CD14-positive monocyte (primary cell): ENCODE measurements at regions not wholly inside any gene's neighbourhood (a gene's known extent, or its start where the extent isn't known, plus 50 kb on each side); places are given as distances from the start of the nearest gene placed in this dataset.

Experiments used
- DNase-seq, 3 donors: peaks; one replicate each; pipeline ENCODE4 v3.0.0-alpha.2; 2011 to 2022
- H2AFZ ChIP-seq: 2 replicates; pipeline ENCODE4 v1.6.0; 2012; ENCODE audit warnings: mild to moderate bottlenecking, low read depth, low read length, inconsistent platforms; ENCODE audit not compliant: insufficient read depth, poor library complexity, severe bottlenecking
- H3K27ac ChIP-seq, 2 donors: 1 replicate in 1 of 2; 2 replicates in 1 of 2; pipeline ENCODE4 v1.5.1; 2012 to 2013; ENCODE audit warnings: low read length in 2 of 2, control low read depth in 1 of 2, inconsistent platforms in 1 of 2, low read depth in 1 of 2, mild to moderate bottlenecking in 1 of 2
- H3K27me3 ChIP-seq, 2 donors: one replicate each; pipeline versions ENCODE4 v1.6.0 to v1.6.1; 2011 to 2013; ENCODE audit warnings: low read length in 2 of 2; ENCODE audit not compliant: control insufficient read depth in 2 of 2, insufficient read depth in 2 of 2
- H3K36me3 ChIP-seq, 2 donors: replicated peaks in 1 of 2; 1 replicate in 1 of 2; 2 replicates in 1 of 2; pipeline versions ENCODE4 v1.5.1 to v1.6.1; 2012 to 2013; ENCODE audit warnings: low read length in 2 of 2, control low read depth in 1 of 2, inconsistent platforms in 1 of 2, mild to moderate bottlenecking in 1 of 2; ENCODE audit not compliant: insufficient read depth in 2 of 2, control insufficient read depth in 1 of 2
- H3K4me1 ChIP-seq, 2 donors: 1 replicate in 1 of 2; 2 replicates in 1 of 2; pipeline versions ENCODE4 v1.5.1 to v1.6.1; 2012 to 2013; ENCODE audit warnings: low read length in 2 of 2, control low read depth in 1 of 2, inconsistent platforms in 1 of 2, mild to moderate bottlenecking in 1 of 2, moderate library complexity in 1 of 2; ENCODE audit not compliant: insufficient read depth in 2 of 2, control insufficient read depth in 1 of 2
- H3K4me2 ChIP-seq: replicated peaks from 2 replicates; pipeline ENCODE3; 2012; ENCODE audit warnings: low read length, moderate library complexity, mild to moderate bottlenecking; ENCODE audit not compliant: poor library complexity, severe bottlenecking; ENCODE audit errors: extremely low read depth
- H3K4me3 ChIP-seq, 3 experiments: fragments of 200-600 bp in 1 of 3; sonication (generic) in 1 of 3; replicated peaks in 1 of 3; 1 replicate in 2 of 3; 2 replicates in 1 of 3; pipeline ENCODE4 v1.5.1; 2011 to 2013; ENCODE audit warnings: low read length in 3 of 3, mild to moderate bottlenecking in 3 of 3, control low read depth in 2 of 3, low read depth in 2 of 3, inconsistent platforms in 1 of 3, moderate library complexity in 1 of 3
- H3K79me2 ChIP-seq: 2 replicates; pipeline ENCODE4 v1.6.0; 2012; ENCODE audit warnings: mild to moderate bottlenecking, control low read depth, inconsistent platforms, low read length, moderate library complexity; ENCODE audit not compliant: insufficient read depth
- H3K9ac ChIP-seq: 2 replicates; pipeline ENCODE4 v1.6.0; 2017; ENCODE audit warnings: low read length, mild to moderate bottlenecking; ENCODE audit not compliant: insufficient read depth, poor library complexity, severe bottlenecking
- H3K9me3 ChIP-seq, 2 donors: replicated peaks in 1 of 2; 1 replicate in 1 of 2; 2 replicates in 1 of 2; pipeline versions ENCODE4 v1.5.1 to v1.6.1; 2012 to 2013; ENCODE audit warnings: low read length in 2 of 2, control low read depth in 1 of 2; ENCODE audit not compliant: control insufficient read depth in 1 of 2, insufficient read depth in 1 of 2
- H4K20me1 ChIP-seq: 2 replicates; pipeline ENCODE4 v1.6.0; 2012; ENCODE audit warnings: mild to moderate bottlenecking, low read length, control low read depth, moderate library complexity; ENCODE audit not compliant: insufficient read depth
- H3K27ac Mint-ChIP-seq, 7 donors: one replicate each; pipeline ENCODE4 v1.8.0; 2020; ENCODE audit warnings: mild to moderate bottlenecking in 7 of 7, mixed read lengths in 7 of 7, moderate library complexity in 6 of 7, inconsistent platforms in 2 of 7
- H3K27me3 Mint-ChIP-seq, 3 donors: one replicate each; pipeline ENCODE4 v1.8.0; 2021 to 2022; ENCODE audit warnings: low read depth in 3 of 3, mild to moderate bottlenecking in 3 of 3, mixed read lengths in 3 of 3, moderate library complexity in 3 of 3, inconsistent platforms in 1 of 3
- H3K36me3 Mint-ChIP-seq, 2 donors: one replicate each; pipeline ENCODE4 v1.8.0; 2020; ENCODE audit warnings: mixed read lengths in 2 of 2, inconsistent platforms in 1 of 2, mild to moderate bottlenecking in 1 of 2
- H3K4me1 Mint-ChIP-seq: one replicate; pipeline ENCODE4 v1.8.0; 2020; ENCODE audit warnings: mild to moderate bottlenecking, mixed read lengths
- H3K4me3 Mint-ChIP-seq, 2 donors: one replicate each; pipeline ENCODE4 v1.8.0; 2020; ENCODE audit warnings: mild to moderate bottlenecking in 2 of 2, mixed read lengths in 2 of 2, moderate library complexity in 1 of 2
- H3K9me3 Mint-ChIP-seq, 7 donors: one replicate each; pipeline ENCODE4 v1.8.0; 2020 to 2022; ENCODE audit warnings: mixed read lengths in 7 of 7, mild to moderate bottlenecking in 6 of 7, moderate library complexity in 6 of 7, inconsistent platforms in 2 of 7
- CTCF ChIP-seq: fragments of 200-600 bp; IDR thresholded peaks from one replicate; pipeline ENCODE4 v1.8.0; 2022; ENCODE audit warnings: antibody characterized with exemption, mild to moderate bottlenecking
- WGBS: methylation state at CpG from one replicate; pipeline ENCODE4 v1.1.5; 2013; ENCODE audit warnings: missing lambda C conversion rate; ENCODE audit not compliant: insufficient coverage; 5-methylcytosine and 5-hydroxymethylcytosine counted together
- intact Hi-C, 2 donors: fragments of 100-400 bp; cut with micrococcal nuclease; formaldehyde crosslinking; loops; one replicate each; pipeline versions ENCODE4 v1.15.0 to v1.15.1; 2023

- H3K36me3 Mint-ChIP-seq = no peaks in the 10 kb centered on the region
- no peak for DNase-seq
- no peaks in the 10 kb centered on the region for H3K9me3 Mint-ChIP-seq
- no peak overlapping the region for H3K27ac ChIP-seq
- peaks cover 1 to 5% (median 3%) of the 10 kb centered on the region in 3 donors for H3K27me3 Mint-ChIP-seq
- no peaks in the 10 kb centered on the region for H3K36me3 ChIP-seq
- H3K27me3 ChIP-seq = peaks cover 0 to 3% of the 10 kb centered on the region in 2 donors
- intact Hi-C loops = loop anchor here in 1 of 2 donors (10.0 kb wide), 1 partner anchor 224 kb away; no protein-coding TSS in a partner anchor
- H3K9ac ChIP-seq = no peak overlapping the region
- H3K27ac Mint-ChIP-seq = no peak overlapping the region
- H4K20me1 ChIP-seq = no peaks in the 10 kb centered on the region
- no peaks in the 10 kb centered on the region for H3K4me1 ChIP-seq
- 0% methylated on average over 1 of the region's 5 CpGs for WGBS
- H3K9me3 ChIP-seq = no peaks in the 10 kb centered on the region
- TF ChIP-seq CTCF = no peak
- H3K4me3 Mint-ChIP-seq = no peak overlapping the region
- no peaks in the 10 kb centered on the region for H3K79me2 ChIP-seq
- no peak overlapping the region for H2AFZ ChIP-seq
- no peak overlapping the region for H3K4me3 ChIP-seq
- H3K4me1 Mint-ChIP-seq = peaks cover 6% of the 10 kb centered on the region
- H3K4me2 ChIP-seq = no peak overlapping the region
Observed at GRCh38 chr16:73198481-73198880, 150.6 kb upstream of the ZFHX3 start.

GRCh38 chr16:73197598-73197997 lies 149.7 kb upstream of the ZFHX3 start:
- no peaks in the 10 kb centered on the region for H3K4me1 ChIP-seq
- no peaks in the 10 kb centered on the region for H3K79me2 ChIP-seq
- intact Hi-C loops = loop anchor here in 1 of 2 donors (2.0 to 10.0 kb wide), 2 partner anchors 223 to 365 kb away; no protein-coding TSS in a partner anchor
- H3K4me3 ChIP-seq = no peak overlapping the region
- no peaks in the 10 kb centered on the region for H3K9me3 Mint-ChIP-seq
- H3K36me3 ChIP-seq = no peaks in the 10 kb centered on the region
- no peak overlapping the region for H3K4me2 ChIP-seq
- TF ChIP-seq CTCF = no peak
- 100% methylated on average over 1 of the region's 3 CpGs for WGBS
- no peaks in the 10 kb centered on the region for H4K20me1 ChIP-seq
- H3K27me3 ChIP-seq = peaks cover 0 to 3% of the 10 kb centered on the region in 2 donors
- no peaks in the 10 kb centered on the region for H3K36me3 Mint-ChIP-seq
- no peak overlapping the region for H3K27ac Mint-ChIP-seq
- H2AFZ ChIP-seq = no peak overlapping the region
- no peak for DNase-seq
- no peak overlapping the region for H3K27ac ChIP-seq
- H3K9ac ChIP-seq = no peak overlapping the region
- H3K4me1 Mint-ChIP-seq = peaks cover 3% of the 10 kb centered on the region
- no peaks in the 10 kb centered on the region for H3K9me3 ChIP-seq
- peaks cover 3 to 5% (median 4%) of the 10 kb centered on the region in 3 donors for H3K27me3 Mint-ChIP-seq
- no peak overlapping the region for H3K4me3 Mint-ChIP-seq
